GM12878 (cell line): ENCODE measurements at regions not wholly inside any gene's neighbourhood (a gene's known extent, or its start where the extent isn't known, plus 50 kb on each side); places are given as distances from the start of the nearest gene placed in this dataset.

Experiments
- ATAC-seq: fragments of 200-7000 bp; cut with Tn5 transposase; 3 replicates; pipeline ENCODE4 v1.9.1; 2020; ENCODE audit warnings: mild to moderate bottlenecking, moderate library complexity
- BruUV-seq: library from RNA; stranded (reverse); fragments of 400-500 nt; replicated peaks from 2 replicates; lab custom pipeline; 2021; lab: Mats Ljungman, UMichigan
- CTCF ChIA-PET: fragments of 300-600 bp; sonication (Branson Sonifier 250); formaldehyde crosslinking; extraction: SDS; loops from one replicate; lab custom pipeline; 2021; ENCODE audit warnings: inconsistent platforms; lab: Yijun Ruan, JAX
- POLR2A ChIA-PET: fragments of 350-600 bp; formaldehyde crosslinking; extraction: SDS; loops from one replicate; lab custom pipeline; 2021; ENCODE audit warnings: inconsistent platforms; lab: Charles Lee
- RAD21 ChIA-PET: fragments of 300-600 bp; sonication (Branson Sonifier 250); formaldehyde crosslinking; loops from one replicate; lab custom pipeline; 2023; ENCODE audit warnings: antibody characterized with exemption; ENCODE audit not compliant: unreplicated experiment; lab: Charles Lee
- SMC1A ChIA-PET: fragments of 300-600 bp; sonication (Branson Sonifier 250); formaldehyde crosslinking; loops from one replicate; lab custom pipeline; 2023; ENCODE audit not compliant: unreplicated experiment, uncharacterized antibody; lab: Charles Lee
- DNase-seq: peaks from one replicate; pipeline ENCODE4 v3.0.0-alpha.2; 2011; ENCODE audit warnings: low read depth, low spot score
- FAIRE-seq: peaks from 3 replicates; lab custom pipeline; 2011; peaks lifted over from hg19 to GRCh38; lab: Jason Lieb, UNC
- H2AFZ ChIP-seq: 2 replicates; pipeline ENCODE4 v1.6.0; 2011; ENCODE audit warnings: low read depth, low read length, control low read depth; ENCODE audit not compliant: control insufficient read depth
- H3K27ac ChIP-seq: 2 replicates; pipeline ENCODE4 v1.5.1; 2011; ENCODE audit warnings: control low read depth; ENCODE audit not compliant: control insufficient read depth, insufficient read depth
- H3K27me3 ChIP-seq, 2 experiments: replicated peaks in 1 of 2; 2 replicates each; pipeline versions ENCODE4 v1.6.0 to v1.6.1; 2011; ENCODE audit warnings: low read length in 1 of 2; ENCODE audit not compliant: control insufficient read depth in 2 of 2, insufficient read depth in 2 of 2
- H3K36me3 ChIP-seq, 2 experiments: 2 replicates each; pipeline ENCODE4 v1.5.1; 2011; ENCODE audit warnings: low read length in 1 of 2; ENCODE audit not compliant: control insufficient read depth in 2 of 2, insufficient read depth in 2 of 2
- H3K4me1 ChIP-seq: 2 replicates; pipeline ENCODE4 v1.6.1; 2011; ENCODE audit warnings: mild to moderate bottlenecking, low read length, moderate library complexity, mixed read lengths; ENCODE audit not compliant: control insufficient read depth, insufficient read depth
- H3K4me2 ChIP-seq: 2 replicates; pipeline ENCODE4 v1.6.0; 2011; ENCODE audit warnings: control low read depth; ENCODE audit not compliant: control insufficient read depth, insufficient read depth
- H3K4me3 ChIP-seq: fragments of 200-600 bp; sonication (generic); 2 replicates; pipeline ENCODE4 v1.5.1; 2016
- H3K79me2 ChIP-seq: 2 replicates; pipeline ENCODE4 v1.6.0; 2011; ENCODE audit warnings: low read length; ENCODE audit not compliant: control insufficient read depth, insufficient read depth
- H3K9ac ChIP-seq: 2 replicates; pipeline ENCODE4 v1.8.0; 2011; ENCODE audit warnings: low read length, control low read depth, mixed read lengths; ENCODE audit not compliant: control insufficient read depth, insufficient read depth
- H3K9me3 ChIP-seq: replicated peaks from 3 replicates; pipeline ENCODE4 v1.5.1; 2011; ENCODE audit warnings: mild to moderate bottlenecking, low read length; ENCODE audit not compliant: control insufficient read depth, insufficient read depth
- H4K20me1 ChIP-seq: 2 replicates; pipeline ENCODE4 v1.6.0; 2011; ENCODE audit not compliant: control insufficient read depth, insufficient read depth
- BCLAF1 ChIP-seq: fragments of 450-650 bp; IDR thresholded peaks from 2 replicates; pipeline ENCODE4 v1.6.1; 2017; ENCODE audit warnings: antibody characterized with exemption, mild to moderate bottlenecking, moderate library complexity
- EED ChIP-seq: sonication (generic); IDR thresholded peaks from 2 replicates; pipeline ENCODE4 v1.6.1; 2016; ENCODE audit warnings: antibody characterized with exemption, low read depth
- ETV6 ChIP-seq, 2 experiments: fragments of 450-650 bp in 1 of 2; IDR thresholded peaks in 1 of 2; conservative IDR thresholded peaks in 1 of 2; 2 replicates each; pipeline ENCODE4 v1.6.1; 2014; ENCODE audit warnings: antibody characterized with exemption in 1 of 2, borderline replicate concordance in 1 of 2, low read depth in 1 of 2, mild to moderate bottlenecking in 1 of 2, moderate library complexity in 1 of 2
- IRF4 ChIP-seq: IDR thresholded peaks from 2 replicates; pipeline ENCODE4 v1.6.1; 2011; ENCODE audit warnings: low read depth, low read length
- MAX ChIP-seq: IDR thresholded peaks from 2 replicates; pipeline ENCODE4 v1.6.1; 2012; ENCODE audit warnings: low read depth, low read length, improper control_type of control experiment
- NKRF ChIP-seq: fragments of 450-650 bp; conservative IDR thresholded peaks from 2 replicates; pipeline ENCODE4 v1.6.1; 2017; ENCODE audit warnings: mild to moderate bottlenecking, moderate library complexity
- NR2F1 ChIP-seq: fragments of 450-650 bp; conservative IDR thresholded peaks from 2 replicates; pipeline ENCODE4 v1.6.1; 2017; ENCODE audit warnings: mild to moderate bottlenecking
- RBBP5 ChIP-seq: fragments of 200-600 bp; sonication (generic); conservative IDR thresholded peaks from 2 replicates; pipeline ENCODE4 v1.6.1; 2016
- RCOR1 ChIP-seq: conservative IDR thresholded peaks from 2 replicates; pipeline ENCODE4 v1.6.1; 2012; ENCODE audit warnings: low read depth, low read length, improper control_type of control experiment
- RELA ChIP-seq: fragments of 450-650 bp; IDR thresholded peaks from 2 replicates; pipeline ENCODE4 v1.8.0; 2014; ENCODE audit warnings: borderline replicate concordance; ENCODE audit not compliant: partially characterized antibody
- SKIL ChIP-seq: fragments of 450-650 bp; IDR thresholded peaks from 2 replicates; pipeline ENCODE4 v1.6.1; 2017; ENCODE audit warnings: mild to moderate bottlenecking, low read depth, inconsistent platforms; ENCODE audit not compliant: poor library complexity, severe bottlenecking
- SP1 ChIP-seq: IDR thresholded peaks from one replicate; pipeline ENCODE4 v1.6.1; 2011; ENCODE audit warnings: low read depth, low read length
- SPI1 ChIP-seq: IDR thresholded peaks from 2 replicates; pipeline ENCODE4 v1.6.1; 2011; ENCODE audit warnings: low read depth, mild to moderate bottlenecking, low read length, moderate library complexity, borderline replicate concordance; ENCODE audit not compliant: insufficient read depth
- STAT3 ChIP-seq: IDR thresholded peaks from 2 replicates; pipeline ENCODE4 v1.6.1; 2011; ENCODE audit warnings: low read depth, low read length, improper control_type of control experiment
- TARDBP ChIP-seq: IDR thresholded peaks from 2 replicates; pipeline ENCODE4 v1.6.1; 2016; ENCODE audit warnings: borderline replicate concordance
- USF2 ChIP-seq: IDR thresholded peaks from 2 replicates; pipeline ENCODE4 v1.6.1; 2011; ENCODE audit warnings: low read depth, low read length, improper control_type of control experiment, borderline replicate concordance
- WGBS: methylation state at CpG from one replicate; pipeline ENCODE4 v1.1.6; 2016; ENCODE audit warnings: low lambda C conversion rate; ENCODE audit not compliant: insufficient replicate concordance, insufficient coverage; ENCODE audit errors: missing lambda C conversion rate; 5-methylcytosine and 5-hydroxymethylcytosine counted together
- in situ Hi-C: fragments of 300-500 bp; cut with MboI; formaldehyde crosslinking; loops from 9 replicates; pipeline ENCODE4 v1.14.3; 2018; ENCODE audit warnings: mixed read lengths
- intact Hi-C: fragments of 100-400 bp; cut with micrococcal nuclease; formaldehyde crosslinking; loops from one replicate; pipeline ENCODE4 v1.14.2; 2022; ENCODE audit not compliant: unreplicated experiment

- FAIRE-seq (no peak), DNase-seq (no peak), ATAC-seq (no peak)
- ChIA-PET POLR2A (no interaction called here), SMC1A (no interaction called here), CTCF (no interaction called here), RAD21 (no interaction called here)
- no peaks in the 10 kb centered on the region for H3K4me1 ChIP-seq
- no peaks in the 10 kb centered on the region for H3K79me2 ChIP-seq
- H3K27ac ChIP-seq, result no peak overlapping the region
- H3K4me3 ChIP-seq, result no peak overlapping the region
- H3K9ac ChIP-seq, result no peak overlapping the region
- H3K4me2 ChIP-seq, result no peak overlapping the region
- 0% methylated on average over 1 of the region's 1 CpG for WGBS
- in situ Hi-C loops, result no loop called here
- no peaks in the 10 kb centered on the region for H3K36me3 ChIP-seq
- H2AFZ ChIP-seq, result no peak overlapping the region
- BruUV-seq, result no TSS peak
- H3K9me3 ChIP-seq, result no peaks in the 10 kb centered on the region
- no peaks in the 10 kb centered on the region for H4K20me1 ChIP-seq
- intact Hi-C loops, result no loop called here
- H3K27me3 ChIP-seq, result no peaks in the 10 kb centered on the region
- no peak for TF ChIP-seq SKIL
- TF ChIP-seq SP1, result no peak
- no peak for TF ChIP-seq EED
- TF ChIP-seq NR2F1, result no peak
- TF ChIP-seq IRF4, result no peak
- TF ChIP-seq RBBP5, result no peak
- TF ChIP-seq RELA, result no peak
- no peak for TF ChIP-seq STAT3
- no peak for TF ChIP-seq USF2
- no peak for TF ChIP-seq SPI1
- TF ChIP-seq TARDBP, result no peak
- no peak for TF ChIP-seq BCLAF1
- TF ChIP-seq RCOR1, result no peak
- TF ChIP-seq MAX, result no peak
- TF ChIP-seq ETV6 (conservative IDR thresholded peaks at IDR 0.05 in 1 of 2, IDR thresholded peaks at IDR 0.05 in 1 of 2; ENCODE audit: borderline replicate concordance in 1 of 2, low read depth in 1 of 2), result no peak
- TF ChIP-seq NKRF, result no peak
Observed at GRCh38 chr6:164275773-164276172, 861.3 kb downstream of the QKI start.
